ENCODE measurements at regions not wholly inside any gene's neighbourhood (a gene's known extent, or its start where the extent isn't known, plus 50 kb on each side); places are given as distances from the start of the nearest gene placed in this dataset.
A peak's percentile ranks its signal among the peaks of the same experiment; 100 is the strongest.

DNA sequence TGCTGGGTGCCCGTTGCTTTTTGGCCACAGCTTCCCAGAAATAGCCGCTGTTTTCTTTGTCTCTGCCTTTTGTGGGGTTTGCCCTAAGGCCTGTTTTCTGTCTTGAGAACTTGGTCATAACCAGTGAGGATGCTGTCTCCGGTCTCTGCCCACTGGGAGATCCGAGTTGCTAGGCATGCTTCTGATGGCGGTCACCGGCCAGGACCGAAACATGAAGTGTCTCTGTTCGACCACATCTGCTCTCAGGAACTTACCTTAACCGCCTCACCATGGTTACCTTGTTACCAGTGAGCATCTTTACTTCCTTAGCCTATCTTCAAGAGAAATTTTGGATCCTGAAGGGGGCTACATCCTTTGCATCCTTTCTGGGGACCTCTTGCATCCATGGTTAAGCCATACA is 91.9 kb downstream of the RTP5 start:
- CTCF ChIA-PET: no interaction called here
- intact Hi-C loops (cut with micrococcal nuclease; ENCODE audit: unreplicated experiment): loop anchor here (5.0 kb wide), 1 partner anchor 51 kb away; no protein-coding TSS in a partner anchor
- Mint-ChIP-seq H3K9me3 (ENCODE audit: low read depth, unreplicated experiment) (peaks cover 4% of the 10 kb centered on the region), H3K36me3 (ENCODE audit: insufficient read depth, unreplicated experiment) (peaks cover 5% of the 10 kb centered on the region), H3K4me1 (ENCODE audit: low read depth, unreplicated experiment) (peaks cover 9% of the 10 kb centered on the region), H3K27ac (ENCODE audit: unreplicated experiment) (no peak overlapping the region), H3K4me3 (ENCODE audit: low read depth, unreplicated experiment) (no peak overlapping the region), H3K27me3 (ENCODE audit: unreplicated experiment) (peaks cover 31% of the 10 kb centered on the region)
- DNase-seq: no peak
- no peak for TF ChIP-seq CTCF (IDR thresholded peaks at IDR 0.05; ENCODE audit: unreplicated experiment)
- BruUV-seq (replicated peaks): no TSS peak

GRCh38 chr2:241964133-241964532 is 94.6 kb downstream of the RTP5 start:
- Mint-ChIP-seq H3K9me3 (ENCODE audit: low read depth, unreplicated experiment) (no peaks in the 10 kb centered on the region), H3K36me3 (ENCODE audit: insufficient read depth, unreplicated experiment) (no peaks in the 10 kb centered on the region), H3K27ac (ENCODE audit: unreplicated experiment) (no peak overlapping the region), H3K4me3 (ENCODE audit: low read depth, unreplicated experiment) (no peak overlapping the region), H3K27me3 (ENCODE audit: unreplicated experiment) (peaks cover 16% of the 10 kb centered on the region), H3K4me1 (ENCODE audit: low read depth, unreplicated experiment) (peaks cover 12% of the 10 kb centered on the region)
- no TSS peak for BruUV-seq (replicated peaks)
- CTCF ChIA-PET: interaction anchor here (0.7 kb wide), 1 partner anchor 225 kb away, joined by 5 read pairs; no protein-coding TSS in a partner anchor
- no peak for DNase-seq
- intact Hi-C loops (cut with micrococcal nuclease; ENCODE audit: unreplicated experiment): loop anchor here (5.0 kb wide), 1 partner anchor 48 kb away; no protein-coding TSS in a partner anchor
- no peak for TF ChIP-seq CTCF (IDR thresholded peaks at IDR 0.05; ENCODE audit: unreplicated experiment)

GRCh38 chr2:241965931-241966412 is 96.4 kb downstream of the RTP5 start:
- intact Hi-C loops (cut with micrococcal nuclease; ENCODE audit: unreplicated experiment): no loop called here
- Mint-ChIP-seq H3K4me3 (ENCODE audit: low read depth, unreplicated experiment) (peak overlapping the region; percentile 42), H3K27ac (ENCODE audit: unreplicated experiment) (peak overlapping the region; percentile 31), H3K36me3 (ENCODE audit: insufficient read depth, unreplicated experiment) (no peaks in the 10 kb centered on the region), H3K9me3 (ENCODE audit: low read depth, unreplicated experiment) (no peaks in the 10 kb centered on the region), H3K27me3 (ENCODE audit: unreplicated experiment) (peaks cover 16% of the 10 kb centered on the region), H3K4me1 (ENCODE audit: low read depth, unreplicated experiment) (peaks cover 12% of the 10 kb centered on the region)
- BruUV-seq (replicated peaks): no TSS peak
- TF ChIP-seq CTCF (IDR thresholded peaks at IDR 0.05; ENCODE audit: unreplicated experiment): no peak
- CTCF ChIA-PET: no interaction called here
- peak; percentile 49 for DNase-seq

DNA sequence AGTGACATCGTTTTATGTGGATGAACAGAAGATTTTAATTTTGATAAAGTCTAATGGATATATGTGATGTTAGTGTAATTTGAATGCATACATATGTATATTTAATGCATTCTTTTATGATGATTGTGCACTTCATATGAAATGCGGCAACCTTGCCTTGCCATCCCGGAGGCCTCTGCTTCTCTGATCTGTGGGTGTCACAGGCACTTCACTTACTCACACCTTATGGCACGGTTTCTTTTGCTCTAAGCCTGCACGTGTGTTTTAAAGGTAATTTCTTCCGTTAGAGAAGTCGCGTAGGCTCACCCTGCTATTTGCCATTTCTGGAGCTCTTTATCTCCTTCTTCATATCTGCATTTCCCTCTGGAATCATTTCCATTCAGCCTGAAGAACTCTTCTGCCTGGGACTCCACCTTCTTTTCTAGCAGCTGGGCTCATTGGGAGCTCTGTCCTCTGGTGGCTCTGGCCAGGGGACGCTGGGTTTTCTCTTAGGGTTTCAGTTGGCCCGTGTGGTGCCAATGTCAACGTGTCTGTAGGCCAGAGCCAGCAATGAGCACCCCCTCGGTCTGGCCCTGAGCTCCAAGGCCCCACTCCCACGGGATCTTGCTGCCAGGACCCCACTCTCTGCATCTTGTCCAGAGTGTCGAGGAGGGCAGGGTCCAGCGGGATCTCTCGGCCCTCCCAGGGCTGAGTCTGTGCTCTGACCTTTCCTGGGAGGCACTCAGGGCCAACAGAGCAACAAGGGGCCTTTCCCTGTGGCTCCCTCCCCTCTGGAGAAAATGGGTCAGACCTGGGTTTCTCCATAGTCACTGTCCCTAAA is 97.3 kb downstream of the RTP5 start:
- H3K36me3 Mint-ChIP-seq (ENCODE audit: insufficient read depth, unreplicated experiment): no peaks in the 10 kb centered on the region
- no peak overlapping the region for H3K27ac Mint-ChIP-seq (ENCODE audit: unreplicated experiment)
- no peak for DNase-seq
- no peaks in the 10 kb centered on the region for H3K9me3 Mint-ChIP-seq (ENCODE audit: low read depth, unreplicated experiment)
- H3K4me3 Mint-ChIP-seq (ENCODE audit: low read depth, unreplicated experiment): no peak overlapping the region
- intact Hi-C loops (cut with micrococcal nuclease; ENCODE audit: unreplicated experiment): no loop called here
- no TSS peak for BruUV-seq (replicated peaks)
- no peak for TF ChIP-seq CTCF (IDR thresholded peaks at IDR 0.05; ENCODE audit: unreplicated experiment)
- H3K4me1 Mint-ChIP-seq (ENCODE audit: low read depth, unreplicated experiment): peaks cover 12% of the 10 kb centered on the region
- CTCF ChIA-PET: no interaction called here
- peaks cover 8% of the 10 kb centered on the region for H3K27me3 Mint-ChIP-seq (ENCODE audit: unreplicated experiment)
